SKM-1 (cell line): ENCODE measurements at regions not wholly inside any gene's neighbourhood (a gene's known extent, or its start where the extent isn't known, plus 50 kb on each side); places are given as distances from the start of the nearest gene placed in this dataset.

Source experiments
- DNase-seq: peaks from one replicate; lab custom pipeline; 2025; ENCODE audit not compliant: unreplicated experiment; lab: John Stamatoyannopoulos, UW

GRCh38 chr2:37858725-37859267 lies 66.3 kb upstream of the RMDN2 start:
- DNase-seq = no peak

DNA sequence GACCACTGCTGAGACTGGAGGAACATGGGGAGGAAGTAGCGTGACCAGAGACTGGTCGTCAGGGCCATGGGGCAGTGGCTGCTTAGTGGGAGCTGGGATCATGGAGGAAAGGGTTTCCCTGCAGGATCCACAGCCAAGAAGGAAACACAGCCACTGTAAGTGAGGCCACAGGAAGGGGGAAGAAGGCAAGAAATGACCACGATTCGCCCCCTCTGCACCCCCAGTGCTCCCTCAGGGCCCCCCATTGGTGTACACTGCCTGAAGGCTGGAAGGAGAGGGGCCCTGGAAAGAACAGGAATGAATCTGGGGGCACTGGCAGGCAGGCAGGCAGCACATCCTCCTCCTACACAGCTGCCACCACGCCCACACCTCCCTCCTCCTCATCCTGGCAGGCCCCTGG lies 62.5 kb upstream of the RMDN2 start:
- no peak for DNase-seq

DNA sequence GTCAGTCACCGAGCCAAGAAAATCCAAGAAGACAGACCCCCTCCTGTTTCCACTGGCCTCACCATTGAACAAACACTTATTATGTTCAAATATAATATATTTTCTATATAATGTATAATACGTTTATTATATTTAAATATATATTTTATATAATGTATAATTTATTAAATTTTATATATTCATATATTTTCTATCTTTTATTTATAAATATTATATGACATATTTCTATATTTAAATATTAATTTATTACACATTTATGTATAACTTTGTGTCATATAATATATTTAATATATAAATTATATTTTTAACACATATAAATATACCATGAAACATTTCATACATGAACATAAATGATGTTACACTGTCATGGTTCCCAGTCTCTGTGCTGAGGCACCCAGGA lies 60.9 kb upstream of the RMDN2 start:
- no peak for DNase-seq

- DNase-seq = no peak
Observed at GRCh38 chr2:37865640-37866039, 59.4 kb upstream of the RMDN2 start.

DNA sequence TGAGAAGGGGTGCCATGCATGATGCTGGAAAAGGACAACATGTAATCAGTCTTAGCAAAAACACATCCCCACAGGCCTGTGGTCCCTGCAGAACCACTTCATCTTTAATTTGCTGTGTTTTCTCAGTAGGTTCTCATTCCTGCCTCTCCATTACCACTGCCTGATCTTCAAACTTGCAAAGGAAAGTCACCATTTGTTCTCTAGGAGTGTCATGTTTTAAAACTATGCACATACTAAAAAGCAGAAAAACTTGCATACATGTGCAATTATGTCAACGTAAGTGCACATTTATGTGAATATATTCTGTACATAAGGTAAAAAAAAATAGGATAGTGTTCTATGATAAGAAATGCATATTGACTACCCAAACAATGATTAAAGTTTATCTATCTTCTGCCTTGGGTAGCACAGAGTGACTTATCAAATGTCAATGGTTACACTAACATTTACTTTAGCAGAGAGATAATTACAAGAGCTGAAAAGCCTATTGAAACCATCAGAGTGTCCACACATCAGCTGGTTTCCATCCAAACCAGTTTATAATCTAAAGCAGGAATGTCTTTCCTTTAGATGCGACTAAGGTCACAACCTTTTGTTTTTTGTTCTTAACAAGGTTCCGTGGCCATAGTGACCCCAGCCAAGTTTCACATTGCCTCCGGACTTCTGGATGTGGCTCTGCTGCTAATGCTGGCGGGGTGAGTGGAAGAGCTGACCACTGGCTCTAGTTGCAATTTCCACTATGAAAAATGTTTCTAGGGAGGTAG lies 58.7 kb upstream of the RMDN2 start:
- DNase-seq = no peak

DNA sequence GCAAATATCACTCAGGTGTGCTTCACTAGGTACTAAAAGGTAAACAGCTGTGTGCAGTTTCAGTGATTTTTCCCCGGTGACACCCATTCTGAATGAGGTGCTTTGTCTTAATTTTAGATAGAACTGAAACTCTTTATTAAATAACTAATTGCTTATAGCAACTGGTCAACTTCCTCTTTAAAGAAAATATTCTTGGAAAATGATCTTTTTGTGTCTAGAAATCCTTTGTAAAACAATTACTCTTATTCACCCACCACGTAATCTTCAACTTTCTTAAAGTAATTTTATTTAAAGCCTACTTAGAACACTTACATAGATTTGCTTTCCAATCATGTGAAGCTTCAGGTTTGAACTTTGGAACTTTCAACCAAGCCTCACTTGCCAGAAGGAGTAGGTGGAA lies 57.9 kb upstream of the RMDN2 start:
- DNase-seq = no peak

GRCh38 chr2:37868866-37869265 lies 56.2 kb upstream of the RMDN2 start:
- DNase-seq = no peak

DNA sequence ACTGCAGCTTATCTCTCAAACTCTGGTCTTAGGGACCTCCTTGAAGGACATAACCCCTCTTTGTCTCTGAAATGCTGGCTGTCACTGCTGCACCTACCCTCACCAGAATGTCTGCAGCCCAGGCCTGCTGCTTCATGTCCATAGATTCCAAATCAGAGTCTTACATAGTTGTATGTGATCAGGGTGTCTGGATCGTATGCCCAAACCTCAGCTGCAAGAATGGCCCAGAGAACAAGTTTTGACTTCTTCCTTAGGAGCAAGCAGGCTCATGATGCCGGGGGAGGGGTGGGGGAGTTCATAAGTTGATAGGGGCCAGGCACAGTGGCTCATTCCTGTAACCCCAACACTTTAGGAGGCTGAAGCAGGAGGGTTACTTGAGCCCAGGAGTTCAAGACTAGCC lies 55.8 kb upstream of the RMDN2 start:
- no peak for DNase-seq

DNA sequence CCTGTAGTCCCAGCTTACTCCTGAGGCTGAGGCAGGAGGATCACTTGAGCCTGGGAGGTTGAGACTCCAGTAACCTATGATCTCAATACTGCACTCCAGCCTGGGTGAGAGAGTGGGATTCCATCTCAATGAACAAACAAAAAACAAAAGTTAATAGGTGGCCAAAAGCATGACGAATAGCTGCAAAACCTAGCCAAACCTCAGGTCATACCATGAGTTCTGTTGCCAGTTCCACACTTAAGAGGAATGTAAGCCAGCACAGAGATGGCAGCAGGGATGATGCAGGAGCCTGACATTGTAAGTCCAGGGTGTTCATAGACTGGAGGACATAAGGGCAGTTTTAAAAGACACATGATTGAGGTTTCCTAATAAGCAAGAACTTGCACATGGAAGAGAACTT lies 55.3 kb upstream of the RMDN2 start:
- no peak for DNase-seq

- DNase-seq = no peak
Observed at GRCh38 chr2:37870829-37871228, 54.3 kb upstream of the RMDN2 start.

DNA sequence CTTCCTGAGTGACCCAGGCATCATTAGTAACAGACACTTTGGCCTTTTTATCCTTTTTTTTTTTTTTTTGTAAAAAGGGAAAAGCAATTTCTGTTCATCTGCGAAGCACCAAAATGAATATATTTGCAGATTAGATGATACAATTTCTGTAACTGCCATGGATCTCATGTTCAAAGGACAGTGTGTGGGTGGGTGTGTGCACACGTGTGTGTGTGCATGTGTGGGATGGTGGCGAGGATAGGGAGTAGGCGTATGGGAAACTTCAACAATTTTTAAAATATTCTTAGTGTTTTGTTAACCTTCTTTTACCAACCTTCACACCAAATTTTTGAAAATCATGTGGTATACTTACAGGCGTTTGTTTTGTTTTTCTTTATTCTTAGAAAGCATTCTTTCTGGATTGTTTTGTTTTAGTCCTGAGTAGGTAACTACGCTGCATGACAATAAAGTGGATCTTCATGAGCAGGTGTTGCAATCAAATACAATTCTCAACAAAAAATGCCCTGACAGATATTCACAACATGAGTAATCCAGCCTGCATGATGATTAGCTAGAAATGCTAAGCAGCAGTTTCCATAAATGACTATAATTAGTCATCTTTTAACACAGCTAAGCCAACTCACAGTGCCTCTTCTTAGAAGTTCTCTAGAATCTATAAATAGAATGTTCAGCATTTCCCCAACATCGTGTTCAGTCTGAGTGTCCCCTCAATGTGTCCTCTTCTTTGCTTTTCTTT lies 53.5 kb upstream of the RMDN2 start:
- no peak for DNase-seq

GRCh38 chr2:37872192-37872750 lies 52.8 kb upstream of the RMDN2 start:
- DNase-seq = no peak

DNA sequence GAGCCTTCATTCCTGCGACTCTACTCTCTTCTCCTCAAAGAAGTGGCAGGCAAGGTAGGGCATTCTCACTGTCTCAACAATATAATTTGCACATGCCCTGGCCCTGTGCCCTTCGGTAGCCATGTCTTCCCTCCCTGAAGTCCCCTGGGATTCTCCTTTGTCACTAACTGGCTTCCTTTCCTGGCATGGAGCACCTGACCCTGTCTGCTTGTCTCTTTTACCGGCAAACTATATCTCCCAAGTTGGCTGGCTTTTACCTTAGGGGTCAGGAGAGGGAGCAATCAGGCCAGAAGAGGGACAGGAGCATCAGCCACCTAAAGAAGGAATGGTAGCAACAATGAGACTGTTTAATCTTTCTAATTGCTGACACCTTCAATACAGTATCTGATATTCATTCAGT lies 51.9 kb upstream of the RMDN2 start:
- no peak for DNase-seq

DNA sequence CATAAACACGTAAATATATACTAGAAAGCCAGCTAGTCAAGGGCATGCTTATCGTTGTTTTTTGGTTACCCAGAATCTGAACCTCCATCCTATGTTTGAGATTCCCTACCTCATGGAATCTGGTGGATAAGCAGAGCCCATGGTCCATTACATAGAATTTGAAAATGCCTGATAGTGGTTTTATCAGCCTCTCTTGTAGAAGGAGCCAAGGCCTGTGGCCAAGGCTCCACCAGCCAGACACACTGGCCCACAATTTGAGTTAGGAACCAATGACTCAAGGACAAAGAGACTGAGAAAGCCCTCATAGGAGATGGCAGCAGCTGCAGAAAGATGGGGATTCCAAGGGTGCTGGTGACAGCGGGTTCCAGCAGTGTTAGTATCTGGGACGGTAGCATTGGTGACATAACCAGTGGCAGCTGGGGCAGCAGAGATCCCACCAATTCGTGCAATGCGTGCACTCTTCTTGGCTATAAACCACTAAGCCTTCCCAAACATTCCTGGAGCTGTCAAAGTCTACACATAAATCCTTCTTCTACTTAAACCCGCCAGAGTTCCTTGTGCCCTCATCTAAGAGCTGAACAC lies 51.2 kb upstream of the RMDN2 start:
- DNase-seq = no peak

GRCh38 chr2:37874470-37874869 lies 50.6 kb upstream of the RMDN2 start:
- DNase-seq = no peak
